GM21360 (cell line): ENCODE measurements at regions not wholly inside any gene's neighbourhood (a gene's known extent, or its start where the extent isn't known, plus 50 kb on each side); places are given as distances from the start of the nearest gene placed in this dataset.

ENCODE experiments used
- ATAC-seq: cut with Tn5 transposase; IDR thresholded peaks from one replicate; pipeline ENCODE4 v1.9.1; 2021; ENCODE audit warnings: mild to moderate bottlenecking, moderate library complexity; ENCODE audit not compliant: unreplicated experiment

GRCh38 chr1:232112076-232112475 lies 485.5 kb downstream of the DISC1 start:
- ATAC-seq, result no peak

GRCh38 chr1:232111611-232112010 lies 485.0 kb downstream of the DISC1 start:
- no peak for ATAC-seq

- no peak for ATAC-seq
Observed at GRCh38 chr1:232110281-232111090, 483.9 kb downstream of the DISC1 start.

GRCh38 chr1:232109391-232109790 lies 482.8 kb downstream of the DISC1 start:
- no peak for ATAC-seq

- ATAC-seq, result no peak
Observed at GRCh38 chr1:232108598-232108997, 482.0 kb downstream of the DISC1 start.

- no peak for ATAC-seq
Observed at GRCh38 chr1:232106415-232106814, 479.8 kb downstream of the DISC1 start.

- ATAC-seq, result no peak
Observed at GRCh38 chr1:232105561-232105960, 479.0 kb downstream of the DISC1 start.

GRCh38 chr1:232101231-232101630 lies 474.6 kb downstream of the DISC1 start:
- no peak for ATAC-seq

GRCh38 chr1:232096751-232097150 lies 470.2 kb downstream of the DISC1 start:
- ATAC-seq, result no peak
